Middle frontal gyrus (tissue), 1 donor: ENCODE measurements at regions not wholly inside any gene's neighbourhood (a gene's known extent, or its start where the extent isn't known, plus 50 kb on each side); places are given as distances from the start of the nearest gene placed in this dataset.
"Not testable (repeated sequence)": the region's sequence is repeated elsewhere in the genome, so short reads cannot be mapped to it uniquely, and the experiment has no call there.

Source experiments
- DNase-seq: peaks from one replicate; pipeline ENCODE4 v3.0.0-alpha.2; 2015; ENCODE audit warnings: low spot score; ENCODE audit errors: extremely low spot score

- no peak for DNase-seq
Observed at GRCh38 chr9:135273008-135273407, 185.5 kb downstream of the OLFM1 start.

- DNase-seq, result no peak
Observed at GRCh38 chr9:135275163-135275562, 187.7 kb downstream of the OLFM1 start.

- no peak for DNase-seq
Observed at GRCh38 chr9:135275571-135276289, 188.3 kb downstream of the OLFM1 start.

DNA sequence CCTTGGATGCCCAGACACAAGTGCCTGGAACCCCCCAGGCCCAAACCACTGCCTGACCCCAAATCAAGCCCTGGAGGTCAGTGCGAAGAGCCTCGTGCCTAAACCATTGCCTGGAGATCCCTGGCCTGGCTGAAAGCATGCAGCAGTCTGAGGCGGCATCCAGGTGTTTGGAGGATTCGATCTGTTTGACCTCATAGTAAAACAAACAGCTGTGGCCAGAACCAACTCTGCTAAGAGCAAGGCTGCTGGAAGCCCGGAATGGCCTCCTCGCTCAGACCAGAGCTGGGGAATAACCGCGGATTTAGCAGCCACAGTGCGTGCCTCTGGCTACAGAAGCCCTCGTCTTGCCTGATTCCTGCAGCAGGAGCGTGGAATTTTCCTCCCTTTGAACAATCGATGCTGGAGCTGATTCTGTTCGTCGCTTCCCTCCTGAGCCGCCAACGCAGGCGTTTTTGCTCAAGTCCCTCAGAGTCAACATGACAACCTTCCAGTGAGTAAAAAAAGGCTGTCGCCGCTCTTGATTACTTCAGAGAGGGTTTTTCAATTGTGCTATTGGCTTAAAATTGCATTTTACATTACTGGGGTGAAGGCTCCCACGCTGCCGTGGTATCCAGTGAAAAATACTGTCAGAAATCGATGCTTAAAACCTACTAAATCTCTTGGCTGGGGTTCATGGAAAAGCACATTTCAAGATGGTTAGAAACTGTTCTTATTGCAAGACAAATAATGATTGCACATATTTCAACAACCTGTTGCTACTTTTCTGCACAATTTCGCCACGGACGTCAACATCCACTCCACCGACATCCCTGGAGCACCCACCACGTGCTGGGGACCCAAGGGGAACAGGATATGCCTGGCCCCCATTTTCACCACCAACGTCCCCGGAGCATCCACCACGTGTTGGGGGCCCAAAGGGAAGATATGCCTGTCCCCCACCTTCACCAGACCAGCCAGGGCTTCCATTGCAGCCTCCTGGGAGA, 190.0 kb downstream of the OLFM1 start:
- DNase-seq, result peak; percentile 65

GRCh38 chr9:135278586-135278985, 191.1 kb downstream of the OLFM1 start:
- DNase-seq, result no peak

DNA sequence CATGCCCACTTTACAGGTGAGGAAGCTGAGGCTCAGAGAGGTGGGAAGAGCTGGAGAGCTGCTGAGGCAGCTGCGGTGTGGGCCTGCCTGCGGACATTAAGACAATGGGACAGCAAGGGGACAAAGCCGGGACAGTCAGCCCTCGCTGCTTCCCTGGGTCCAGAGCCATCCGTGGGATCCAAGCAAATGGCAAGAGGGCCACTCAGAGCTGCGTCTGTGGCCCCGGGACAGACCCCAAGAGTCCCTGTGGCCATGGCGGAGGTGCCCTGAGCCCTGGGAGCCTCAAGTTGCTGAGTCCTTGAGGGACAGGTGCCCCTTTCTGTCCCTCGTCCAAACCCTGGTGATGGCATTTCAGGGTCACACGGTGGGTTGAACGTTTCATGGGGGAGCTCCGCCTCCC, 191.9 kb downstream of the OLFM1 start:
- no peak for DNase-seq

GRCh38 chr9:135279834-135280393, 192.4 kb downstream of the OLFM1 start:
- no peak for DNase-seq

- DNase-seq, result no peak
Observed at GRCh38 chr9:135280666-135281065, 193.2 kb downstream of the OLFM1 start.

DNA sequence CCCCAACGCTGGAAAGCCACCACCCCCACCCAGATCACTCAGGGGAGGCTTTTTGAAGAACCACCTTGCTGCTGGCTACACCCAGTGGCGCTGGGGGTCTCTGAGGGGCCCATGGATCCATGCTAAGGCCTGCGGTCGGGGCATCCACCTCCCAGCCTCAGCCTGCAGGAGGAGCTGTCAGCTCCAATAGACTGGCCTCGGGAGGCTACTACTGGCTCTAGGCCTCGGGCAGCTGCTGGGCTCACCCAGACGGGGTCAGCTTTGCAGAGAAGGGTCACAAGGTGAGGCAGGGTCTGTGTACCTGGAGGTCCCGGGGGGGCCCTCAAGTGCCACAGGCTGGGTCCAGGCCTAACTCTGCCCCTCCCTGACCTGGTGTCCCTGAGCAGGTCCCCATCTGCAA, 193.7 kb downstream of the OLFM1 start:
- no peak for DNase-seq

GRCh38 chr9:135281791-135282737, 194.6 kb downstream of the OLFM1 start:
- peak; percentile 20 for DNase-seq

GRCh38 chr9:135282808-135283207, 195.3 kb downstream of the OLFM1 start:
- DNase-seq, result no peak

- DNase-seq, result no peak
Observed at GRCh38 chr9:135283671-135284070, 195.9 kb upstream of the PPP1R26 start.

DNA sequence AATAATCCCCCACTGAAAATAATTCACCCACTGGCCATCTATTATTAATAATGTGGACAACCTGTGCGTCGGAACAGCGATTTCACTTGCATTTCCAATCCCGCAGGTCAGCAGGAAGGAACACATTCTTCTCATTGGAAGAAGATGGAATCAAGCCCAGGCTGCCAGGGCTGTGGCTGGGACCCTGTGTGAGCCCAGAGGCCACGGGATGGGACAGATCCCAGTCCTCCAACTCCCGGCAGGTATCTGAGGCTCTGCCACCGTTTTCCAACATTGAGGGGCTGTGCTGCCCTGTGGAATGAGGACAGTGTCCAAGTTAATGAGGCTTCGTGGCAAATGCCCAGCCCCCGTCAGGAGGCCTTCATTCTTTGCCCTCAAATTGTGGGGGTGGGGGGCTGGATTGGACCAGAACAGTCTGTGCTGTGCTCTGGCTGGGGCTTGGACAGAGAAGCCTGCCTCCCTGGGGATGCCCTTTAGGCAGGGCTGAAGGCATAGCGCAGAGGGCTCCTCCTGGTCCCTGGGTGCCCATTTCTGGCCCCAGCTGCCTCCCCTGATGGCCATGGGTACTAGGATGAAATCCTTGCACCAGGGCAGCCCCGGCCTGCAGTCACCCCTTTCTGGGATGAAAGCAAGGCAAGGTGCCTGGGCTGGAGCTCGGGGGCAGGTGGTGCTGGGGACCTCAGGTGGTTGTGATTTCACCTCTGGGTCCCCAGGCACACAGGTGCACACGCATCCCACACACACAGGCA, 195.0 kb upstream of the PPP1R26 start:
- no peak for DNase-seq

DNA sequence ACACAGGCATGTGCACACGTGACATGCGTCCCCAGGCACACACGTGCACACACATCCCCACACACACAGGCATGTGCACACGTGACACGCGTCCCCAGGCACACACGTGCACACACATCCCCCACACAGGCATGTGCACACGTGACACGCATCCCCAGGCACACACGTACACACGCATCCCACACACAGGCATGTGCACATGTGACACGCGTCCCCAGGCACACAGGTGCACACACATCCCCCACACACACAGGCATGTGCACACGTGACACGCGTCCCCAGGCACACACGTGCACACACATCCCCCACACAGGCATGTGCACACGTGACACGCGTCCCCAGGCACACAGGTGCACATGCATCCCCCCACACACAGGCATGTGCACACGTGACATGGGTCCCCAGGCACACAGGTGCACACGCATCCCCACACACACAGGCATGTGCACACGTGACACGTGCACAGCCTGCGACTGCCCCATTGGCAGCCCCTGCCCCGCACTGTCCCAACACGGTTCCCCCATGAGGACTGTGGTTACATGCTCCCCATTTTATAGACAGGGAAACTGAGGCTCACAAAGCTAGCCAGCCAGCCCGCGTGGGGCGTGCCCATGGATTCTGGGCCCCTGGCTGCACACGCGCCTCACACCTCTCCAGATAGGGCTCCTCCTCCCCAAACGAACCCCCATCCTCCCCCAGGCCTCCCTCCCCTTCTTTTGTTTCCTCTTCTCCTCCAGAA, 193.2 kb upstream of the PPP1R26 start:
- DNase-seq, result not testable (repeated sequence)

GRCh38 chr9:135286961-135287360, 192.6 kb upstream of the PPP1R26 start:
- DNase-seq, result no peak

DNA sequence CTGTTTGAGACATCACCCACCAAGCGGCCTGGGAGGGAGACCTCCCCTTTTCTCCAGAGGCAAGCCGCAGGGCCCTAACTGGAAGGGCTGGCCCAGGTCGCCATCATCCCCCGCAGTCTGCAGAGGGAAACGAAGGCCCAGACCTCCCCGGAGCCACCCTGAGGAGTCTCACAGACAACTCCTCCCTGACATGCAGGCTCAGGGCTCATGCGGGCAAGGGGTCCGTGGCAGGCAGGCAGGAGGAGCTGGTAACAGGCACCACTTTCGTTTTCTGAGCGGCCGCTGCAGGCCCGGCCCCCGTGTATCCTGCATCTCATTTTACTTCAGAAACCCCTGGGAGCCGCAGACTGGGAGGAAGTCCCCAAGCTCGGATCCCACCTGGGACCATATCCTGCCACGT, 192.0 kb upstream of the PPP1R26 start:
- DNase-seq, result no peak

DNA sequence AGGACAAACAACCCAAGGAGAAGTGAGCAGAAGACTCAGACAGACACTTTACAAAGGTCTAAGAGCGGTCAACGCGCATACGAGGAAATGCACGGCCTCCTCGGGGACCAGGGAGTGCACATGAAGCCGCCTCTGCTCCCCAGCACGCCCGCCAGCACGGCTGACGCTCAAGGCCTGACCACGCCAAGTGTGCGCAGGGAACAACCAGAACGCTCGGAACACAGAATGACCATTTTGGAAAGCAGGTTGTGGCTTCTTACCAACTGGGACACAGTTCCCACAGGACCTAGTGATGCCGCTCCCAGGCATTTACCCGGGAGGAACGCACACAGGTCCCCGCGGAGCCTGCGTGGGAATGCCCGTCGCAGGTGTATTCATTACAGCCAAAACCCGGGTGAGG, 191.5 kb upstream of the PPP1R26 start:
- no peak for DNase-seq

DNA sequence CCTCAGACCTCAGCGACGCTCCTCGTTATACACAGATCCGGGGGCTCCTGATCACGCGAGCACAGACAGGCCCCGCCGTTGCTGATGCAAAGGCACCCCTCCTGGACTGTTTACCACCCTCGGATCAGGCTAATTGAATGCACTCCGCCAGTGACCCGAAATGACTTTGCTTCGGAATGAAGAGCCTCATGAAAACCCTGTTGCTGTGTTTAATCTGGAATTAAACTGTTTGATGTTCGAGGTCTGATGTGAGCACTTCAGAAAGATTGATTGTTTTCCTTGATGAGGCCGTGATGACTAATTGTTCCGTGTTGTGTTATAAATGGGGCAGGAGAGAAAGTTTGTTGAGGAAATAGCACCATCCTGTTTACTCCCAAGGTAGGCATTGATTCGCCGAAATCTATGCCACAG, 190.5 kb upstream of the PPP1R26 start:
- no peak for DNase-seq

GRCh38 chr9:135290086-135290485, 189.5 kb upstream of the PPP1R26 start:
- no peak for DNase-seq

DNA sequence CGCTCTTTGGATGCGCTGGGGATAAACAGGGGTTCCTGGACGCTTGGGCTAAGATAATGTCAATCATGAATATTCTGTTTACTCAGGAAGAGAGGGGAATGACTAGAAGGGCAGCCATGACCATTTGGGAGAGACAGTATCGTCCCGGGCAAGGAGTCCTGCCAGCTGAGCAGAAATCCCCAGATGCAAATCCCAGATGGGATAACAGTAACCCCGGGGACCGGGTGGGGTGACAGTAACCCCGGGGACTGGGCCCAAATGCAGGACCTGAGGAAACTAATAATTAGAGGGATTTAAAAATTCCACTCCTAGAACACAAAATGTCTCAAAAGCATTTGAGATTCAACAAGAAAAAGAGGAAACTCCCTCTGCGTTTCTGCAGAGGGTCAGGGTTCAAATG, 189.0 kb upstream of the PPP1R26 start:
- no peak for DNase-seq
